H9 (cell line): ENCODE measurements at regions not wholly inside any gene's neighbourhood (a gene's known extent, or its start where the extent isn't known, plus 50 kb on each side); places are given as distances from the start of the nearest gene placed in this dataset.

ENCODE experiments used
- DNase-seq: peaks from one replicate; pipeline ENCODE4 v3.0.0-alpha.2; 2017
- H2AFZ ChIP-seq: one replicate; pipeline ENCODE4 v1.6.1; 2013; ENCODE audit warnings: mild to moderate bottlenecking, low read length, control low read depth, moderate library complexity
- H2AK5ac ChIP-seq: 2 replicates; pipeline ENCODE4 v1.6.1; 2013; ENCODE audit warnings: low read length, control low read depth, mixed read lengths; ENCODE audit not compliant: insufficient read length
- H2BK120ac ChIP-seq: one replicate; pipeline ENCODE4 v1.6.1; 2013; ENCODE audit warnings: low read depth, mild to moderate bottlenecking, low read length, control low read depth, inconsistent platforms; ENCODE audit not compliant: poor library complexity, severe bottlenecking
- H2BK12ac ChIP-seq: 2 replicates; pipeline ENCODE4 v1.6.1; 2013; ENCODE audit warnings: low read length, control low read depth, mixed read lengths, low read depth; ENCODE audit not compliant: insufficient read length
- H2BK15ac ChIP-seq: 2 replicates; pipeline ENCODE4 v1.6.1; 2013; ENCODE audit warnings: low read depth, low read length, control low read depth
- H2BK20ac ChIP-seq: one replicate; pipeline ENCODE4 v1.6.1; 2013; ENCODE audit warnings: low read depth, mild to moderate bottlenecking, low read length, control low read depth, inconsistent platforms; ENCODE audit not compliant: poor library complexity, severe bottlenecking
- H2BK5ac ChIP-seq: 2 replicates; pipeline ENCODE4 v1.6.1; 2013; ENCODE audit warnings: low read length, control low read depth, mixed read lengths; ENCODE audit not compliant: insufficient read length
- H3K14ac ChIP-seq: 2 replicates; pipeline ENCODE4 v1.6.1; 2013; ENCODE audit warnings: low read length, control low read depth; ENCODE audit not compliant: insufficient read depth
- H3K18ac ChIP-seq: 2 replicates; pipeline ENCODE4 v1.6.1; 2013; ENCODE audit warnings: low read depth, mild to moderate bottlenecking, mixed read lengths, low read length, control low read depth; ENCODE audit not compliant: insufficient read length
- H3K23ac ChIP-seq: 2 replicates; pipeline ENCODE4 v1.6.1; 2013; ENCODE audit warnings: low read length, control low read depth, mixed read lengths, low read depth; ENCODE audit not compliant: insufficient read length
- H3K23me2 ChIP-seq: 2 replicates; pipeline ENCODE4 v1.6.1; 2013; ENCODE audit warnings: low read depth, mild to moderate bottlenecking, mixed read lengths, low read length, control low read depth; ENCODE audit not compliant: insufficient read length, poor library complexity, severe bottlenecking
- H3K27ac ChIP-seq: 2 replicates; pipeline ENCODE4 v1.5.1; 2013; ENCODE audit warnings: low read length, control low read depth, mixed read lengths, low read depth; ENCODE audit not compliant: insufficient read length
- H3K27me3 ChIP-seq: 2 replicates; pipeline ENCODE4 v1.6.1; 2013; ENCODE audit warnings: low read length, control low read depth, inconsistent platforms; ENCODE audit not compliant: insufficient read depth
- H3K4ac ChIP-seq: 2 replicates; pipeline ENCODE4 v1.6.1; 2013; ENCODE audit warnings: low read depth, mild to moderate bottlenecking, control low read depth, inconsistent platforms, low read length, moderate library complexity
- H3K4me1 ChIP-seq: 2 replicates; pipeline ENCODE4 v1.6.1; 2013; ENCODE audit warnings: low read length, control low read depth, inconsistent platforms; ENCODE audit not compliant: insufficient read depth
- H3K4me2 ChIP-seq: 2 replicates; pipeline ENCODE4 v1.6.1; 2013; ENCODE audit warnings: low read length, control low read depth, mixed read lengths; ENCODE audit not compliant: insufficient read length, insufficient read depth
- H3K56ac ChIP-seq: 2 replicates; pipeline ENCODE4 v1.6.1; 2013; ENCODE audit warnings: low read depth, mild to moderate bottlenecking, mixed read lengths, low read length, control low read depth; ENCODE audit not compliant: insufficient read length
- H3K79me1 ChIP-seq: 2 replicates; pipeline ENCODE4 v1.6.1; 2013; ENCODE audit warnings: low read depth, mild to moderate bottlenecking, moderate library complexity, low read length, control low read depth, inconsistent platforms; ENCODE audit not compliant: insufficient read depth, poor library complexity, severe bottlenecking
- H3K79me2 ChIP-seq: 2 replicates; pipeline ENCODE4 v1.6.1; 2013; ENCODE audit warnings: low read length, control low read depth, inconsistent platforms; ENCODE audit not compliant: insufficient read depth
- H3K9ac ChIP-seq: 2 replicates; pipeline ENCODE4 v1.6.1; 2013; ENCODE audit warnings: low read length, control low read depth, mixed read lengths; ENCODE audit not compliant: insufficient read length; ENCODE audit errors: extremely low read depth
- H3K9me3 ChIP-seq: one replicate; pipeline ENCODE4 v1.6.1; 2013; ENCODE audit warnings: low read depth, low read length, inconsistent platforms; ENCODE audit not compliant: control insufficient read depth
- H3T11ph ChIP-seq: one replicate; pipeline ENCODE4 v1.6.1; 2013; ENCODE audit warnings: mild to moderate bottlenecking, low read length, control low read depth, inconsistent platforms
- H4K20me1 ChIP-seq: one replicate; pipeline ENCODE4 v1.6.1; 2013; ENCODE audit not compliant: control insufficient read depth, insufficient read length, insufficient read depth
- H4K5ac ChIP-seq: 2 replicates; pipeline ENCODE4 v1.6.1; 2013; ENCODE audit warnings: low read depth, mild to moderate bottlenecking, mixed read lengths, low read length, control low read depth; ENCODE audit not compliant: insufficient read length
- H4K8ac ChIP-seq: replicated peaks from 2 replicates; pipeline ENCODE4 v1.6.1; 2013; ENCODE audit warnings: low read length, control low read depth, mixed read lengths, low read depth; ENCODE audit not compliant: insufficient read length
- H4K91ac ChIP-seq: 2 replicates; pipeline ENCODE4 v1.6.1; 2013; ENCODE audit warnings: low read depth, mild to moderate bottlenecking, moderate library complexity, mixed read lengths, low read length, control low read depth; ENCODE audit not compliant: insufficient read length
- H3K27ac Mint-ChIP-seq, 3 experiments: 2 replicates in 2 of 3; 3 replicates in 1 of 3; pipeline ENCODE4 v1.8.0; 2020 to 2021; ENCODE audit warnings: mixed read lengths in 3 of 3, mild to moderate bottlenecking in 1 of 3, moderate library complexity in 1 of 3
- H3K27me3 Mint-ChIP-seq: 2 replicates; pipeline ENCODE4 v1.8.0; 2021; ENCODE audit warnings: low read depth, mild to moderate bottlenecking, moderate library complexity, mixed read lengths
- H3K36me3 Mint-ChIP-seq, 3 experiments: 2 replicates in 2 of 3; 3 replicates in 1 of 3; pipeline ENCODE4 v1.8.0; 2020 to 2021; ENCODE audit warnings: low read depth in 3 of 3, mixed read lengths in 3 of 3; ENCODE audit not compliant: insufficient read depth in 1 of 3
- H3K4me1 Mint-ChIP-seq, 2 experiments: 2 replicates each; pipeline ENCODE4 v1.8.0; 2020; ENCODE audit warnings: mixed read lengths in 2 of 2
- H3K4me3 Mint-ChIP-seq, 2 experiments: 2 replicates in 1 of 2; 3 replicates in 1 of 2; pipeline ENCODE4 v1.8.0; 2020 to 2021; ENCODE audit warnings: mild to moderate bottlenecking in 2 of 2, mixed read lengths in 2 of 2, moderate library complexity in 1 of 2
- H3K9me3 Mint-ChIP-seq, 2 experiments: 2 replicates in 1 of 2; 3 replicates in 1 of 2; pipeline ENCODE4 v1.8.0; 2020; ENCODE audit warnings: mild to moderate bottlenecking in 2 of 2, mixed read lengths in 2 of 2, moderate library complexity in 1 of 2
- WGBS: extraction: QIAGEN DNeasy Blood & Tissue Kit; methylation state at CpG from one replicate; pipeline ENCODE4 v1.1.7; 2013; ENCODE audit warnings: missing lambda C conversion rate, low lambda C conversion rate, mixed read lengths; ENCODE audit not compliant: insufficient read length; ENCODE audit errors: extremely low coverage; 5-methylcytosine and 5-hydroxymethylcytosine counted together
- TF ChIP-seq, protein P1 (sequence below): fragments of 200-600 bp; sonication (generic); conservative IDR thresholded peaks from 3 replicates; pipeline ENCODE4 v1.8.0; 2021; ENCODE audit warnings: antibody characterized with exemption, mild to moderate bottlenecking

DNA sequence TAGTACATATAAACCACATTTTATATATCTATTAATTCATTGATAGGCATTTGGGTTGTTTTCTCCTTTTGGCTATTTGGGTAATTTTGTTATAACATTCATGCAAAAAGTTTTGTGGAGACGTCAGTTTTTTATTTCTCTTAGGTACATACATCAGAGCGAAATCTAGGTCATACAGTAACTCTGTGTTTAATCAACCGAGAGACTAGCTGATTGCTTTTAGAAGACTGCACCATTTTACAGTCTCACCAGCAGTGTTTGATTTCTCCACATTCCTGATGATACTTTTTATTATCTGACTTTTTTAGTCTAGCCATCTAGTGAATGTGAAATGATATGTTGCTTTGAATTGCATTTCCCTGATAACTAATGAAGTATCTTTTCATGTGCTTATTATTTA is 1019.3 kb downstream of the NSUN3 start:
- H4K8ac ChIP-seq: no peak overlapping the region
- no peaks in the 10 kb centered on the region for H3K79me2 ChIP-seq
- no peak overlapping the region for H2AK5ac ChIP-seq
- no peak overlapping the region for H2AFZ ChIP-seq
- no peak overlapping the region for H2BK15ac ChIP-seq
- Mint-ChIP-seq H3K4me1 (no peaks in the 10 kb centered on the region; a peak in 1 of 4 replicates), H3K27ac (no peak overlapping the region), H3K4me3 (no peak overlapping the region), H3K9me3 (no peaks in the 10 kb centered on the region; a peak in 1 of 5 replicates), H3K27me3 (no peaks in the 10 kb centered on the region), H3K36me3 (no peaks in the 10 kb centered on the region)
- no peak overlapping the region for H3K14ac ChIP-seq
- no peak overlapping the region for H2BK20ac ChIP-seq
- no peak overlapping the region for H2BK12ac ChIP-seq
- TF ChIP-seq, protein P1, sequence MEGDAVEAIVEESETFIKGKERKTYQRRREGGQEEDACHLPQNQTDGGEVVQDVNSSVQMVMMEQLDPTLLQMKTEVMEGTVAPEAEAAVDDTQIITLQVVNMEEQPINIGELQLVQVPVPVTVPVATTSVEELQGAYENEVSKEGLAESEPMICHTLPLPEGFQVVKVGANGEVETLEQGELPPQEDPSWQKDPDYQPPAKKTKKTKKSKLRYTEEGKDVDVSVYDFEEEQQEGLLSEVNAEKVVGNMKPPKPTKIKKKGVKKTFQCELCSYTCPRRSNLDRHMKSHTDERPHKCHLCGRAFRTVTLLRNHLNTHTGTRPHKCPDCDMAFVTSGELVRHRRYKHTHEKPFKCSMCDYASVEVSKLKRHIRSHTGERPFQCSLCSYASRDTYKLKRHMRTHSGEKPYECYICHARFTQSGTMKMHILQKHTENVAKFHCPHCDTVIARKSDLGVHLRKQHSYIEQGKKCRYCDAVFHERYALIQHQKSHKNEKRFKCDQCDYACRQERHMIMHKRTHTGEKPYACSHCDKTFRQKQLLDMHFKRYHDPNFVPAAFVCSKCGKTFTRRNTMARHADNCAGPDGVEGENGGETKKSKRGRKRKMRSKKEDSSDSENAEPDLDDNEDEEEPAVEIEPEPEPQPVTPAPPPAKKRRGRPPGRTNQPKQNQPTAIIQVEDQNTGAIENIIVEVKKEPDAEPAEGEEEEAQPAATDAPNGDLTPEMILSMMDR: no peak
- H3K18ac ChIP-seq: no peak overlapping the region
- H3K79me1 ChIP-seq: no peaks in the 10 kb centered on the region
- H3K27me3 ChIP-seq: no peaks in the 10 kb centered on the region
- H3K4me2 ChIP-seq: no peak overlapping the region
- H3K4me1 ChIP-seq: no peaks in the 10 kb centered on the region
- H3K23me2 ChIP-seq: no peaks in the 10 kb centered on the region
- no peak overlapping the region for H3K4ac ChIP-seq
- H3K56ac ChIP-seq: no peak overlapping the region
- H2BK5ac ChIP-seq: no peak overlapping the region
- no peaks in the 10 kb centered on the region for H4K20me1 ChIP-seq
- H4K5ac ChIP-seq: no peak overlapping the region
- no peak for DNase-seq
- no peak overlapping the region for H3K9ac ChIP-seq
- H3K9me3 ChIP-seq: no peaks in the 10 kb centered on the region
- H3K27ac ChIP-seq: no peak overlapping the region
- no peak overlapping the region for H2BK120ac ChIP-seq
- H4K91ac ChIP-seq: no peak overlapping the region
- H3K23ac ChIP-seq: no peak overlapping the region
- no peak overlapping the region for H3T11ph ChIP-seq
- WGBS: no CpG with 5 or more reads among the region's 3 CpGs
